ENCODE measurements at regions not wholly inside any gene's neighbourhood (a gene's known extent, or its start where the extent isn't known, plus 50 kb on each side); places are given as distances from the start of the nearest gene placed in this dataset.
"Not testable (repeated sequence)": the region's sequence is repeated elsewhere in the genome, so short reads cannot be mapped to it uniquely, and the experiment has no call there.

GRCh38 chr22:49015993-49016908 is 811.4 kb downstream of the BRD1 start:
- no peak for DNase-seq (ENCODE audit: low spot score)

GRCh38 chr22:49015459-49015858 is 812.2 kb downstream of the BRD1 start:
- no peak for DNase-seq (ENCODE audit: low spot score)

- DNase-seq (ENCODE audit: low spot score), result no peak
These were observed 813.2 kb downstream of the BRD1 start for GRCh38 chr22:49014227-49015201.

- DNase-seq (ENCODE audit: low spot score), result no peak
These were observed 814.0 kb downstream of the BRD1 start for GRCh38 chr22:49013707-49014106.

- DNase-seq (ENCODE audit: low spot score), result no peak
These were observed 814.8 kb downstream of the BRD1 start for GRCh38 chr22:49012712-49013395.

- DNase-seq (ENCODE audit: low spot score), result no peak
These were observed 815.7 kb downstream of the BRD1 start for GRCh38 chr22:49011769-49012648.

GRCh38 chr22:49011379-49011768 is 816.3 kb downstream of the BRD1 start:
- no peak for DNase-seq (ENCODE audit: low spot score)

- no peak for DNase-seq (ENCODE audit: low spot score)
These were observed 816.8 kb downstream of the BRD1 start for GRCh38 chr22:49010901-49011300.

GRCh38 chr22:49010070-49010863 is 817.4 kb downstream of the BRD1 start:
- DNase-seq (ENCODE audit: low spot score), result no peak

- DNase-seq (ENCODE audit: low spot score), result no peak
These were observed 818.2 kb downstream of the BRD1 start for GRCh38 chr22:49009359-49010063.

GRCh38 chr22:49008682-49009235 is 818.9 kb downstream of the BRD1 start:
- DNase-seq (ENCODE audit: low spot score), result no peak

GRCh38 chr22:49007013-49007653 is 820.5 kb downstream of the BRD1 start:
- no peak for DNase-seq (ENCODE audit: low spot score)

GRCh38 chr22:49006207-49007012 is 821.3 kb downstream of the BRD1 start:
- no peak for DNase-seq (ENCODE audit: low spot score)

- no peak for DNase-seq (ENCODE audit: low spot score)
These were observed 822.1 kb downstream of the BRD1 start for GRCh38 chr22:49005557-49005956.

GRCh38 chr22:49004484-49005399 is 822.9 kb downstream of the BRD1 start:
- no peak for DNase-seq (ENCODE audit: low spot score)

- DNase-seq (ENCODE audit: low spot score), result not testable (repeated sequence)
These were observed 830.1 kb downstream of the BRD1 start for GRCh38 chr22:48997605-48998004.

GRCh38 chr22:48993655-48994054 is 834.0 kb downstream of the BRD1 start:
- no peak for DNase-seq (ENCODE audit: low spot score)

Measured in putamen (tissue), 1 donor.